CD14-positive monocyte (primary cell): ENCODE measurements at regions not wholly inside any gene's neighbourhood (a gene's known extent, or its start where the extent isn't known, plus 50 kb on each side); places are given as distances from the start of the nearest gene placed in this dataset.

Experiments
- DNase-seq, 3 donors: peaks; one replicate each; pipeline ENCODE4 v3.0.0-alpha.2; 2011 to 2022
- H2AFZ ChIP-seq: 2 replicates; pipeline ENCODE4 v1.6.0; 2012; ENCODE audit warnings: mild to moderate bottlenecking, low read depth, low read length, inconsistent platforms; ENCODE audit not compliant: insufficient read depth, poor library complexity, severe bottlenecking
- H3K27ac ChIP-seq, 2 donors: 1 replicate in 1 of 2; 2 replicates in 1 of 2; pipeline ENCODE4 v1.5.1; 2012 to 2013; ENCODE audit warnings: low read length in 2 of 2, control low read depth in 1 of 2, inconsistent platforms in 1 of 2, low read depth in 1 of 2, mild to moderate bottlenecking in 1 of 2
- H3K27me3 ChIP-seq, 2 donors: one replicate each; pipeline versions ENCODE4 v1.6.0 to v1.6.1; 2011 to 2013; ENCODE audit warnings: low read length in 2 of 2; ENCODE audit not compliant: control insufficient read depth in 2 of 2, insufficient read depth in 2 of 2
- H3K36me3 ChIP-seq, 2 donors: replicated peaks in 1 of 2; 1 replicate in 1 of 2; 2 replicates in 1 of 2; pipeline versions ENCODE4 v1.5.1 to v1.6.1; 2012 to 2013; ENCODE audit warnings: low read length in 2 of 2, control low read depth in 1 of 2, inconsistent platforms in 1 of 2, mild to moderate bottlenecking in 1 of 2; ENCODE audit not compliant: insufficient read depth in 2 of 2, control insufficient read depth in 1 of 2
- H3K4me1 ChIP-seq, 2 donors: 1 replicate in 1 of 2; 2 replicates in 1 of 2; pipeline versions ENCODE4 v1.5.1 to v1.6.1; 2012 to 2013; ENCODE audit warnings: low read length in 2 of 2, control low read depth in 1 of 2, inconsistent platforms in 1 of 2, mild to moderate bottlenecking in 1 of 2, moderate library complexity in 1 of 2; ENCODE audit not compliant: insufficient read depth in 2 of 2, control insufficient read depth in 1 of 2
- H3K4me2 ChIP-seq: replicated peaks from 2 replicates; pipeline ENCODE3; 2012; ENCODE audit warnings: low read length, moderate library complexity, mild to moderate bottlenecking; ENCODE audit not compliant: poor library complexity, severe bottlenecking; ENCODE audit errors: extremely low read depth
- H3K4me3 ChIP-seq, 3 experiments: fragments of 200-600 bp in 1 of 3; sonication (generic) in 1 of 3; replicated peaks in 1 of 3; 1 replicate in 2 of 3; 2 replicates in 1 of 3; pipeline ENCODE4 v1.5.1; 2011 to 2013; ENCODE audit warnings: low read length in 3 of 3, mild to moderate bottlenecking in 3 of 3, control low read depth in 2 of 3, low read depth in 2 of 3, inconsistent platforms in 1 of 3, moderate library complexity in 1 of 3
- H3K79me2 ChIP-seq: 2 replicates; pipeline ENCODE4 v1.6.0; 2012; ENCODE audit warnings: mild to moderate bottlenecking, control low read depth, inconsistent platforms, low read length, moderate library complexity; ENCODE audit not compliant: insufficient read depth
- H3K9ac ChIP-seq: 2 replicates; pipeline ENCODE4 v1.6.0; 2017; ENCODE audit warnings: low read length, mild to moderate bottlenecking; ENCODE audit not compliant: insufficient read depth, poor library complexity, severe bottlenecking
- H3K9me3 ChIP-seq, 2 donors: replicated peaks in 1 of 2; 1 replicate in 1 of 2; 2 replicates in 1 of 2; pipeline versions ENCODE4 v1.5.1 to v1.6.1; 2012 to 2013; ENCODE audit warnings: low read length in 2 of 2, control low read depth in 1 of 2; ENCODE audit not compliant: control insufficient read depth in 1 of 2, insufficient read depth in 1 of 2
- H4K20me1 ChIP-seq: 2 replicates; pipeline ENCODE4 v1.6.0; 2012; ENCODE audit warnings: mild to moderate bottlenecking, low read length, control low read depth, moderate library complexity; ENCODE audit not compliant: insufficient read depth
- H3K27ac Mint-ChIP-seq, 7 donors: one replicate each; pipeline ENCODE4 v1.8.0; 2020; ENCODE audit warnings: mild to moderate bottlenecking in 7 of 7, mixed read lengths in 7 of 7, moderate library complexity in 6 of 7, inconsistent platforms in 2 of 7
- H3K27me3 Mint-ChIP-seq, 3 donors: one replicate each; pipeline ENCODE4 v1.8.0; 2021 to 2022; ENCODE audit warnings: low read depth in 3 of 3, mild to moderate bottlenecking in 3 of 3, mixed read lengths in 3 of 3, moderate library complexity in 3 of 3, inconsistent platforms in 1 of 3
- H3K36me3 Mint-ChIP-seq, 2 donors: one replicate each; pipeline ENCODE4 v1.8.0; 2020; ENCODE audit warnings: mixed read lengths in 2 of 2, inconsistent platforms in 1 of 2, mild to moderate bottlenecking in 1 of 2
- H3K4me1 Mint-ChIP-seq: one replicate; pipeline ENCODE4 v1.8.0; 2020; ENCODE audit warnings: mild to moderate bottlenecking, mixed read lengths
- H3K4me3 Mint-ChIP-seq, 2 donors: one replicate each; pipeline ENCODE4 v1.8.0; 2020; ENCODE audit warnings: mild to moderate bottlenecking in 2 of 2, mixed read lengths in 2 of 2, moderate library complexity in 1 of 2
- H3K9me3 Mint-ChIP-seq, 7 donors: one replicate each; pipeline ENCODE4 v1.8.0; 2020 to 2022; ENCODE audit warnings: mixed read lengths in 7 of 7, mild to moderate bottlenecking in 6 of 7, moderate library complexity in 6 of 7, inconsistent platforms in 2 of 7
- WGBS: methylation state at CpG from one replicate; pipeline ENCODE4 v1.1.5; 2013; ENCODE audit warnings: missing lambda C conversion rate; ENCODE audit not compliant: insufficient coverage; 5-methylcytosine and 5-hydroxymethylcytosine counted together
- intact Hi-C, 2 donors: fragments of 100-400 bp; cut with micrococcal nuclease; formaldehyde crosslinking; loops; one replicate each; pipeline versions ENCODE4 v1.15.0 to v1.15.1; 2023
- TF ChIP-seq, protein P1 (sequence below): fragments of 200-600 bp; IDR thresholded peaks from one replicate; pipeline ENCODE4 v1.8.0; 2022; ENCODE audit warnings: antibody characterized with exemption, mild to moderate bottlenecking

DNA sequence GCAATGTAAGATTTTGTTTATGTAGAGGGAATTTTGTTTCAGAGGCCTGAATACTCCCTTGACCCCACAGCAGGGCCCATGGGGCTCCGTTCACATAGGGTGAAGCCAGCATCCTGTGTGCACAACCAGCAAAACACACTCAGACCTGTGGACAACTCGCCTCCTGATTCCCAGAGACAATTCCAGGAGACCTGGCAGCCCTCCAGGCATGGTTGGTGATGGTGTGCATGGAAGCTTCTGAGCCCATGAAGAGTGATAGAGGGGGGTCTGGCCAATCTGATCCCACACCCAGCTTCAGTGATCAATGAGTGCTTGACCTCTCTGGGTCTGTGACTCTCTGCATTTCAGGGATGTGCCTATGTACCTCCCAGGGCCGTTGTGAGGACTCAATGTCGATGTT is 91.0 kb upstream of the RAB6C start:
- Histone ChIP-seq H3K4me2 (no peak overlapping the region), H2AFZ (no peak overlapping the region), H3K27me3 (no peaks in the 10 kb centered on the region), H3K4me1 (no peaks in the 10 kb centered on the region), H3K79me2 (no peaks in the 10 kb centered on the region), H3K36me3 (no peaks in the 10 kb centered on the region), H3K9me3 (no peaks in the 10 kb centered on the region), H3K27ac (no peak overlapping the region), H4K20me1 (no peaks in the 10 kb centered on the region), H3K9ac (no peak overlapping the region), H3K4me3 (no peak overlapping the region)
- no peaks in the 10 kb centered on the region for H3K4me1 Mint-ChIP-seq
- 85% methylated on average over 2 of the region's 4 CpGs for WGBS
- TF ChIP-seq, protein P1, sequence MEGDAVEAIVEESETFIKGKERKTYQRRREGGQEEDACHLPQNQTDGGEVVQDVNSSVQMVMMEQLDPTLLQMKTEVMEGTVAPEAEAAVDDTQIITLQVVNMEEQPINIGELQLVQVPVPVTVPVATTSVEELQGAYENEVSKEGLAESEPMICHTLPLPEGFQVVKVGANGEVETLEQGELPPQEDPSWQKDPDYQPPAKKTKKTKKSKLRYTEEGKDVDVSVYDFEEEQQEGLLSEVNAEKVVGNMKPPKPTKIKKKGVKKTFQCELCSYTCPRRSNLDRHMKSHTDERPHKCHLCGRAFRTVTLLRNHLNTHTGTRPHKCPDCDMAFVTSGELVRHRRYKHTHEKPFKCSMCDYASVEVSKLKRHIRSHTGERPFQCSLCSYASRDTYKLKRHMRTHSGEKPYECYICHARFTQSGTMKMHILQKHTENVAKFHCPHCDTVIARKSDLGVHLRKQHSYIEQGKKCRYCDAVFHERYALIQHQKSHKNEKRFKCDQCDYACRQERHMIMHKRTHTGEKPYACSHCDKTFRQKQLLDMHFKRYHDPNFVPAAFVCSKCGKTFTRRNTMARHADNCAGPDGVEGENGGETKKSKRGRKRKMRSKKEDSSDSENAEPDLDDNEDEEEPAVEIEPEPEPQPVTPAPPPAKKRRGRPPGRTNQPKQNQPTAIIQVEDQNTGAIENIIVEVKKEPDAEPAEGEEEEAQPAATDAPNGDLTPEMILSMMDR = no peak
- H3K36me3 Mint-ChIP-seq = no peaks in the 10 kb centered on the region
- peaks cover 2 to 6% (median 4%) of the 10 kb centered on the region in 3 donors for H3K27me3 Mint-ChIP-seq
- peaks cover 0 to 1% (median 0%) of the 10 kb centered on the region in 7 donors for H3K9me3 Mint-ChIP-seq
- intact Hi-C loops = no loop called here
- DNase-seq = no peak
- no peak overlapping the region for H3K27ac Mint-ChIP-seq
- H3K4me3 Mint-ChIP-seq = no peak overlapping the region

DNA sequence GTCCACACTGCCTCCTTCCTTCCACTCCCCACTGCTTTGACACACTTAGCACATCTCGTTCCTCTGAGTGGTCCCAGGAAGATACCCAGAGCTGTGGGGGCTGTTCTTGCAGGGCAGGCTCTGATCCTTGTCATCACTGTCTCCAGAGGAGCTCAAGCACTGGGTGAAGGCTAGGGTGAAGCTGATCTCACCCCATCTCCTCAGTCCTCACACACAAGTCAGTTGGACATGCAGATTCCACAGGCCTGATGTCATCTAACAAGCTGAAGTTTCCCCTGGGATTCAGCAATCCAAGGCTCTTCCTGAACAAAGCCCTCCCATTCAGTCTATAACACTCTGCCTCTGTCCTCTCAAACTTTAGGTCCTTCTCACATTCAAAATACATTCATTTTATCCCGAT is 90.6 kb upstream of the RAB6C start:
- no peak for DNase-seq
- WGBS = no CpG with 5 or more reads among the region's 2 CpGs
- no peak overlapping the region for H3K9ac ChIP-seq
- H4K20me1 ChIP-seq = no peaks in the 10 kb centered on the region
- no peak overlapping the region for H3K27ac Mint-ChIP-seq
- H3K4me3 ChIP-seq = no peak overlapping the region
- TF ChIP-seq, protein P1 = no peak
- H3K4me1 Mint-ChIP-seq = no peaks in the 10 kb centered on the region
- intact Hi-C loops = no loop called here
- no peak overlapping the region for H3K4me2 ChIP-seq
- H3K27ac ChIP-seq = no peak overlapping the region
- H3K9me3 Mint-ChIP-seq = peaks cover 0 to 1% (median 0%) of the 10 kb centered on the region in 7 donors
- peaks cover 2 to 6% (median 4%) of the 10 kb centered on the region in 3 donors for H3K27me3 Mint-ChIP-seq
- no peaks in the 10 kb centered on the region for H3K79me2 ChIP-seq
- no peaks in the 10 kb centered on the region for H3K4me1 ChIP-seq
- H3K36me3 ChIP-seq = no peaks in the 10 kb centered on the region
- no peaks in the 10 kb centered on the region for H3K9me3 ChIP-seq
- H3K4me3 Mint-ChIP-seq = no peak overlapping the region
- H3K36me3 Mint-ChIP-seq = no peaks in the 10 kb centered on the region
- no peak overlapping the region for H2AFZ ChIP-seq
- no peaks in the 10 kb centered on the region for H3K27me3 ChIP-seq
